OCI-M2 (cell line): ENCODE measurements at regions not wholly inside any gene's neighbourhood (a gene's known extent, or its start where the extent isn't known, plus 50 kb on each side); places are given as distances from the start of the nearest gene placed in this dataset.
"Not testable (repeated sequence)": the region's sequence is repeated elsewhere in the genome, so short reads cannot be mapped to it uniquely, and the experiment has no call there.

Experiments
- DNase-seq: peaks from one replicate; lab custom pipeline; 2025; ENCODE audit not compliant: unreplicated experiment; lab: John Stamatoyannopoulos, UW

DNA sequence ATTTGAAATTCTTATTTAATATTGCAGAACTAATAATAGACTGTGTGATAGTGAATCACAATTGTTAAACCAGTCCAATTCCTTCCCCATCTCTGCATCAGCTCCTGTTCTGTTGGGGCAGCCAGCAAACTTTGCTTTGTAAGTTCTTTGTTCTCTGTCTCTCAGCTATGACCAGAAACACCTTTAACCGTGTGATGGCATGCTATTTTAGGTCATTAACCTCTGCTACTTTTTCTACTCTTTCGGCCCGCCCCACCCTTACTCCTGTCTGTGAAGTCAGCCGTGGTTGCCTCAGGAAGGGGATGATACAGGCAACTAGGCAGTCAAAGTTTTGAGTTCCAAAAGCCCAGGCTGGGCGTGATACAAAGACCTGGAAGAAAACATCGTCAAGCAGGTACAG is 51.3 kb upstream of the EGFL6 start:
- no peak for DNase-seq

DNA sequence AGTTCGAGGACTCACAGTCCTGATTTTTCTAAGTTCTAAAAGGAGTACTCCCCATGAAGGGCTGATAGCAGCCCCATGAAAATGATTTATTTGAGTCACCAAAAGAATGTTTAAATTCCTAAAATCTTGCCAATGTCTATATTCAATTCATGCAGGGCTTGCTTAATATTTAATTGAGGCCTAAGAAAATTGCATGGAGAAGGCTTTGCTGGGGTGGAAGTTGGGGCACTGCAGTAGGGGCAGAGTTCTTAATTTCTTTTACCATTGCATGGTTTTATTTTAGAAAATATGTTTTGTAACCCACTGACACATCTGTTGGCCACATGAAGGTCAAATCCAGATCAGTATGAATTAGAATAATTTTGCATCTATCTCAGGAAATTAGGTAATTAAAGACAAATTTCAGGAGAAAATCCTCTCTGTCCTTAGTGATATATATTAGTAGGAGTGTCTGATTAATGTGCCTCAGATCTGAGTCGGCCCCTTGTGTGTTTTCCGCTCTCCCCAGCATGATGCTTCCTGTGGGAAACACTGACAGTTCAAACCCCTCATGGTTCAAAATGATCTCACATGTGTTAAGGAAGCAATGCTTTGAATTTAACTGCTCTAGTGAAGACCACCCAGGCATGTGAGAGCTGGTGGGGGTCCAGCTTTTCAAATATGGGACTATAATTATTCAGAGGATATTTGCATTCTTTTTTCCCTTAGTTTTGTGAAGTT is 54.0 kb upstream of the EGFL6 start:
- no peak for DNase-seq

DNA sequence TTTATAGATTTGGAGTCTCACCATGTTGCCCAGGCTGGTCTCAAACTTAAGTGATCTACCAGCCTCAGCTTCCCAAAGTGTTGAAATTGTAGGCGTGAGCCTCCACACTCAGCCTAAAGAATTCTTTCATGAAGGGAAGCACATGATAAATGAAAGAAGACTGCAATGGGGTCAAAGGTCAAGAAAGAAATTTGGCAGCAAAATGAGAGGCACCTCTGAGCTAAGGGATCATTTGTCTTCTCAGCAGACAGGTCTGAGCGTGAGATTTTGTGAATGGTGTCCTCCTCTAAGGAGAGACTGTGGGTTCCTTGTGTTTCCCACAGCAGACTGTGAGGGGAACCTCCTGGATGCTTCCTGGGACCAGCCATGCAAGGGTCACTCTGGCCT is 57.5 kb upstream of the EGFL6 start:
- DNase-seq: no peak

DNA sequence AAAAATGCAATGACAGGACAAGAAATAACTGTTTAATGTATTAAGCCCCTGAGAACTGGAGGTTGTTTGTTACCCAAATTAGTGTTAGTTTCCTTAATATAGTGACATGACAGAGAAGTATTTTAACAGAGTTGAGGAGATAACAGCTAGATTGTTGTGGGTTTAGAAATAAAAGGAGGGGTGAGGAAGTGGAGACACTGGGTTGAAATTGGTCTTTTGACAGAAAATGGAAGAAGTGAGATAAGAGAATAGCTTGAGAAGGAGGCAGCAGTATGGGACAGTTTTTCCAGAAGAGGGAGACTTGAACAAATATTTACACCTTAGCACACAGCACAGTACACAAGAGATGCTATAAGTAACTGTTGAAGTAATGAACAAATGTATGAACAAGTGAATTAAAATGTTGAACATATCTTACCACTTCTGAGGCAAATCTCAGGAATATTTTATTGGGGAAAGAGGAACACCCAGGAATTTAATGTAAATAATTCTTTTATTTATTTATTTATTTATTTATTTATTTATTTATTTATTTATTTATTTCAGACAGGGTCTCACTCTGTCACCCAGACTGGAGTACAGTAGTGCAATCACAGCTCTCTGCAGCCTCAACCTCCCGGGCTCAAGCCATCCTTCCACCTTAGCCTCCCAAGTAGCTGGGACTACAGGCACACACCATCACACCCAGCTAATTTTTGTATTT is 58.0 kb upstream of the EGFL6 start:
- no peak for DNase-seq

DNA sequence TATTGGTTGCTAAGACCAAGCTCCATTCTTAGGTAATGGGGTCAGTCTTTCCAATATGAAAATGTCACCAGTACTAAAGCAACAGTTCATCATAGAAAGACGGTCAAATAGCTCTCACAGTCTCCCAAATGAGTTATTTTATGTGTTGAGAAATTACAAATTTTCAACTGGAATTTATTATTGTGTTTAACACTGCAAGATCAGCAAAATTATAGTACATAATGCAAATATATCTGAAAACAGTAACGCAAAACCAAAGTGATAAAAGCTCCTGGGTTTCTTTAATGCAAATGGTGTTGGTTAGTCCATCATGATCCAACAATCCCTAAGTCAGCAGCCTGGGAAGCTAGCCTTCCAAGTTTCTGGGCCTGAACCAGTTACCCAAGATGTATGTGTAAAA is 61.5 kb upstream of the EGFL6 start:
- DNase-seq: no peak

DNA sequence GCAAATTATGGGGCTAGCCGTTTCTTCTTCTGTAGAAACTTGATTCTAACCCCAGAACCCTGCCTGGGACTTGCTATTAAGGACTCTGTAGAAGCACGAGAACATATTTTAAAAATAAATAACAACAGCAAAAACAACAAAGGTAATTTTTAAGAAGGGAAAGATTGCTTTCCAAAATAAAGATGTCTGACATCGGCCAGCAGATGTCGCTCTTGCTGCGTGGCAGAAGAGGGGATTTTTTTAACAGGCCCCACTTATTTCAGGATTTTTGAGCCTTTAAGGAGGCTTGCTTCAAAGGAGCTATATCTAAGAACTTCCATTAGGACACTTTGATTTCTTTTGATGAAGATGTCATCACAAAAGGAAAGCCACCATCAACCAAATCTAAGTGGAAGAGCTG is 62.8 kb upstream of the EGFL6 start:
- DNase-seq: no peak

DNA sequence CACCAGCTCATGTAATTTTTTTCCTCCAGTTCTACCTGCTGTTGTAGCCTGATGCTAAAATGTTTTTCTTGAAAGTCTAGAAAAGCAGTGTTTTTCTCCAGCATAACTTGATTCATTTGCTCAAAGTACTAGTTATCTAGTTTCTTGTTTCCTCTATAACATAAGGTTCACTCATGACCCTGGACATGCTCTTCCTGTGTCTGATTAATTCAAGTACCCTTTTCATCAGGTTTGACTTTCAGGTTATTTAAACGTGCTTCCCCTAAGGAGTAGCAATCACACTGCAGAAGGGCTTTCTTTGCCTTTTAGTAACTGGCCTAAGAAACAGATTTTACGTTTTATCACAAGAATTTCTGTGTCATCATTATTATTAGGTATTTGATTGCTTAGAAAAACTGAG is 66.8 kb upstream of the EGFL6 start:
- no peak for DNase-seq

DNA sequence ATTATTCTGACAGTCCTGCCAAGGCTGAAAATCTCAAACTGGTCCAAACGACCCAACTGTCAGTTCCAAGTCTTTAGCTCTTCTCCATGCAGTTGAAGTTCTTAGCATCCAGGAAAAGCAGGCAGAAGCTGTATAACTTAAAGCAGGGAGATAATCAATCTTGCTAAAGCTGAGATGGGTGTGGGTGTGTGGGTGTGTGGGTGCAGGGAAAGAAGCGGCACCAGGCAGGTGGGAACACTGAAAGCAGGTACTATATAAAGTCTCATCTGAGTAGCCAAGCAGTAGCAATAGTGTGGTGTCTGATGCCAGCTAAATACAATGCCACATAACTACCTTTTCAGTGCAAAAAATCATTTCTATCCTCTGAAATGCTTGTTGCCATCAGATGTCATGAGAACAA is 69.7 kb upstream of the EGFL6 start:
- no peak for DNase-seq

DNA sequence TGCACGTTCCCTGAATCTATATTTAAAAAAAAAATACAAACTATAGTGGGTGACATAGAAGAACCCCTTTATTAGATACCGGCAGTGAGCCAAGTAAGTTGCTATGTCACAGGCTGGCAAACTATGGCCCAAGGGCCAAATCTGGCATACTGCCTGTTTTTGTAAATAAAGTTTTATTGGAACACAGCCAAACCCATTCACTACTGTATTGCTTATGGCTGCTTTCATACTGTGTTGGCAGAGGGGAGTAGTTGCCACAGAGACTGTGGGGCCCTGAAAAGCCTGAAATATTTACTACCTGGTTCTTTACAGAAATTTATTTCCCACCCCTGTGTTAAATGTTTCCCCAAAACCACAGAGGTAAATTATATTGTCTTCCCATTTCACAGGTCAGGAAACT is 71.2 kb upstream of the EGFL6 start:
- DNase-seq: no peak

DNA sequence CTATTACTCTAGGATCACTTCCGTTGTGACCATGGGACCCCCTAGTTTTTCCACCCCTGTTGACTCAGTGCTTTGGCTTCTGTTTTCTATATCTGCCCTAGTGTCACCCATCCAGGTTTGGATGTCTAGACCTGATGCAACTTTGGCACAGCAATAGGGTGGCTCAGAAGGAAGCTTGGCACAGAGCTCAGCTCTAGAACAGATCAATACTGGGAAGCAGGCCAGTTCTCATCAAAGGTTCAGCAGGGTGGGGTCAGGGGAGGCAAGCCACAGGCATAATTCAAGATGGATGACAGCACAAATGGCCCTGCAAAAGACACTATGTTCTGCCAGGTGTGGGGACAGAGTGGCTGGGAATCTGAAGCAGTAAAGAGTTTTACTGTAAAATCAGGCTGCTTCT is 74.2 kb upstream of the EGFL6 start:
- no peak for DNase-seq

DNA sequence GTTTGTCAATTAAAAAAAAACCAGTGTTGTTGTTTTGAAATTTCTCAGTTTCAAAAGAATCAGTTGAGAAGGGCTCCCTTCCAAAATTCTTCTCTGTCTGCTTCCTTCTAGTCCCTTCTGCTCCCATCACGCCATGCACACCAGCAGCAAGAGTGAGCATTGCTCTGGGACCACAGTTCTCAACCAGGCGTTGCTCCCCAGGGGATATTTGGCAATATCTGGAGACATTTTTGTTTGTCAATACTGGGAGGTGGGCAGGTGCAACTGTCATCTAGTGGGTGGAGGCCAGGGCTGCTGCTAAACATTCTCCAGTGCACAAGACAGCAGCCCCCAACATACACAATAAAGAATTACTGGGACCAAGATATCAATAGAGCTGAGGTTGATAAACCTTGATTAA is 74.8 kb upstream of the EGFL6 start:
- DNase-seq: no peak

DNA sequence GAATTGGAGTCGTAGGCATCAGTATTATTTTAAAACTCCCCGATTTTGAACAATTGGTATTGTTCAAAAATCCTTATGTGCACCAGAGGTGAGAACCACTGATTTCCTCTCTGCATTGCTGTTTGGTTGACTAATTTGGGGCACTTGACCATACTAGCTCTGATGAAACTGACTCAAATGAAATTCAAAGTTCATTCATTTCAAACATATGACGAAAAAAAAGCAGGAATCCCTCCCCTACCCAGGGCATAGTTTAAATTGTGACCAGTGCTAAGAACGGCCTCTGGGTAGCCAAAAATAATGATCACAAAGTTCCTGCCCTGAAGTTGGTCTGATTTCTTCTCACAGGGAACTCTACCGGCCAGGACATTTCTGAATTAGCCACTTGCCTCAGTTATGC is 75.7 kb upstream of the EGFL6 start:
- DNase-seq: no peak

DNA sequence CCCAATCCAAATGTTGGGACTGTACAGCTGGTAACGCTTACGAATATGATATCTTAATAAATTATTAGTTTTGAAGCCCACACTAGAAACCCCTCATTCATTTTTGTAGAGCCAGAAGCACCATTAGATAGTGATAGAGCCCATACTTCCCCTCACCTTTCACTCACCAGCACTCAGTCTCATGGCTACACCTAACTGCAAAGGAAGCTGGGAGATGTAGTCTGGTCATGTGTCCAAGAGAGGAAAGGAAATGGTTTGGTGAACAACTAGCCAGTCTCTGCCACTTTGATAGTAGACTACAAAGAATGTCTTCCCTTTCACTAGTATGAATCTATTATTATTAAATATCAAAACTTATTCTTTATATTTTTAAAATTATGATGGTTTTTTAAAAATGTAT is 77.1 kb upstream of the EGFL6 start:
- DNase-seq: no peak

DNA sequence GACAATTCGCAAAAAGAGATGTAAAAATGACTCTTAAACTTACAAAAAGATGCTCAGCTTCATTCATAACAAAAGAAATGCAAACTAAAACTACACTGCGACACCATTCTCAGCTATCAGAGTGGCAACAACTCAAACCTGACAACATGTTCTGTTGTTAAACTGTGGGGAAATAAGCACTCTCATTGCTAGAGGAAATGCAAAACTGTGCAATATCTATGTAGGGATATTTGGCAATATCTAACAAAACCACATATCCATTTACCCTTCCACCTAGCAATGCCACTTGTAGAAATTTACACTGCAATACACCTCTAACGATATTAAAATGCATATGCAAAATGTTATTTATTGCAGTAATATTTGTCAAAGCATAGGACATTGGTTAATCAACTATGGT is 78.3 kb upstream of the EGFL6 start:
- no peak for DNase-seq

DNA sequence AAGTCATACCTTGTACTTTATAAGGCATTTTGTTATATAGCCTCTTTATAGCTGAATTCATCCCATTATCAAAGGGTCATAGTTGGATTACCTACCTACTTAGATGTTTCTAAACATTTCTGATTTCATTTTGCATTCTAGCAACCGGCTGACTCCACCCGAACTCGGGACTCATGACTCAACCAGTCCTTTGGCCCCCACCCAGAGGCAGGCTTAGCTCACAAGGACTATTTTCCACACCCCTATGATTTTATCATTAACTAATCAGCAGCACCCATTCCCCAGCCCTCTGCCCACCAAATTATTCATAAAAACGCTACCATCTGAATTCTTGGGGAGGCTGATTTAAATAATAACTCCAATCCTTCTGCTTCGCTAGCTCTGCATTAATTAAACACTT is 79.9 kb upstream of the EGFL6 start:
- no peak for DNase-seq

DNA sequence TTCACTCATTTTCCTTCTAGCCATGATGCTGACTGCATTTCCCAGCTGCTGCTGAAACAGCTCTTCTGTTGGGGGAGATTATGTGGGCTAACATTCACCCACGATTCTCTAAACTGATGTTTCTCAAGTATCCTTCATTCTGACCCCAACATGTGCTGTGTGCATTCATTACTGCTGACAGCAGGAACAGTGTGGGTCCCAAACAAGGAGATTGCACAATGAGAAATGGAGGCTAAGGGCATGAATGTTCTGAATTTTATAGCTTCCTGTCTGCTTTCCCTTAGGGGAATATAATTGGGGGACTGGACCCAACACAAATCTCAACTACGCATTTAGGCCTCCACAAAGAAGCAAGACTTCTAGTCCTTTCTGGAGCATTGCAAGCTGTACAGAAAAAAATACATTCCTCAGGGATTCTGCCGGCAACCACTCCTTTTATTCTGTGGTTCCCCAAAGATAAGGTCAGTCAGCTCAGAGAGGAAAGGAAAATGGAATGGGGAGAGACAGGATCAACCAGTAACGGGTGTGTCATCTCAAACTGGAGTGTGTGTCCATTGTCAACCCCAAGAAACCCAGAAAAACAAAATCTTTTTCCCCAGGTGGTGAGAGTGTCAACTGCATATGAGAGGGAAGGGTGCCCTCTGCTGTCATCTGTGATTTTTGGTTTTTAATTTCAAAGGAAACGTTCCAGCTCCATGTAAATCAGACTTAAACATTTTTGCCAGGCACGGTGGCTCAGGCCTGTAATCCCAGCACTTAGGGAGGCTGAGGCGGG is 81.5 kb upstream of the EGFL6 start:
- peak; percentile 27 for DNase-seq

DNA sequence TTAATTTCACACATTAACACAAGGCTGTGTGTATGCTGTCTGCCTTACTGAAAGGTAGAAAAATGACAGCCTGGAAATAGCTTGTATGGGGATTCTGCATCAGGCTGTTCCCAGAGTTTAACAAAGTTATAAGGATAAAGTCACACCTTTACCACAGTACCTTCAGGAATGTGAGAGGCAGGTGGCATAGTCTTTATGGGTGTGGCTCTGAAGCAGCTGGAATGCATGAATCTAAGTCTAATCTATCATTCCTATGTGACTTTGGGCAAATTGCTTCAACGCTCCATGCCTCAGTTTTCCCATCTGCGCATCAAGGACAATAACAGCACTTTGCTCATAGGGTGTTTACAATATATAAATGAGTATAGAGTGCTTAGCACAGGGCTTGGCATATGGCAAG is 84.2 kb upstream of the EGFL6 start:
- no peak for DNase-seq

DNA sequence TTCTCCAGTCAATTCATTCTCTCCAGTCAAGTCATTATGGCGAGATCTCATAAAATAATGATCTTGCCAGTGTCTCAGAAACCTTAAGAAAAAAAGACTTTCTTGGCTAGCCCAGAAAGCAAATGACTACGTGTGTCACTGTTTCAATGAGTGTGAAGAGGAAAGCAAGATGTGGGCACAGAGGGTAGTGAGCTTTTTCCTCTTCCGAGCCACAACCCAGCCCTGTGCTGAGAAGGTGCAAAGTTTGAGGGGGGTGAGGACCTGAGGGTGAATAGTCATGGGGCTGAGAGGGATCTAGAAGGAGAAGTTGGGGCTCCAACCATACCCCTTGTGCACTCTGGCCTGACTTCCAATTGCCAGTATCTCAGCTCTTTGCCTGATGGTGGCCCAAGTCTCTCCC is 85.6 kb upstream of the EGFL6 start:
- no peak for DNase-seq

DNA sequence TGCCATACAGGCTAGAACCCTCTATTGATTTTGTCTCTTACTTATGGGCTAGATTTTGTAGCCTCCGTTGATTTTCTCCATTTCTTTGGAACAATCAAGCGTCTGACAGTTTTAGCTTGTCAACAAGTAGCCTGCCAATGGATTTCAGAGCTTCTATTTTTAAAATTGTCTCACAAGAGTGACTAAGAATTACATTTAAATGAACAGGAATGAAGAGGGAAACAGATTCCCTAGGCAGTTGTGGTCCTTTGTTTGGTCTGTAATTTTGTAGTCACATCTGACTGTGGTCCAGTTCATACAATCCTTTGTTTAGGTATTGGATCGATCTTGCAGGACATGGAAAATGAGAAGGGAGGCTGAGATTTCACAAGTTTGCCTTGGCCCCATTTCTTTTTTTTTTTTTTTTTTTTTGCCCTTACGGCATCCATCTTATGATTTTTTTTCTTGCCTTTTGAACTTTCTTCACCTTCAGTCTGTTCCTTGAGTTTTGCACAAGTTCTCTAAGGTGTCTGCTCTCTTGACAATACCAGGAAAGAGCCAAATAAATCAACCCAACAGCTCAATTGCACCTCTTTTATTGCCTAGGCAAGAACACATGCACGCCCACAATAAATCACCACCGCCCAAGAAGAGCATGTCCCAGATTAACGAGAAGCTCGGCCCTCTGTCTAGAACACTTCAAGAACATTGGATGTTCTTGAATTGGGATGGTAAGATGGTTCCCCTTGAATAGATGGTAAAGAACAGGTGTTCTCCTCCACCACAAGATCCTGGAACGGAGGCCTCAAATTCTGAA is 86.5 kb upstream of the EGFL6 start:
- DNase-seq: no peak

DNA sequence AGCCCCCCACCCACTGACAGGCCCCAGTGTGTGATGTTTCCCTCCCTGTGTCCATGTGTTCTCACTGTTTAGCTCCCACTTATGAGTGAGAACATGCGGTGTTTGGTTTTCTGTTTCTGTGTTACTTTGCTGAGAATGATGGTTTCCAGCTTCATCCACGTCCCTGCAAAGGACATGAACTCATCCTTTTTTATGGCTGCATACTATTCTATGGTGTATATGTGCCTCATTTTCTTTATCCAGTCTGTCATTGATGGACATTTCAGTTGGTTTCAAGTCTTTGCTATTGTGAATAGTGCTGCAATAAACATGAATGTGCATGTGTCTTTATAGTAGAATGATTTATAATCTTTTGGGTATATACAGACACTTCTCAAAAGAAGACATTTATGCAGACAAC is 88.6 kb upstream of the EGFL6 start:
- DNase-seq: not testable (repeated sequence)

DNA sequence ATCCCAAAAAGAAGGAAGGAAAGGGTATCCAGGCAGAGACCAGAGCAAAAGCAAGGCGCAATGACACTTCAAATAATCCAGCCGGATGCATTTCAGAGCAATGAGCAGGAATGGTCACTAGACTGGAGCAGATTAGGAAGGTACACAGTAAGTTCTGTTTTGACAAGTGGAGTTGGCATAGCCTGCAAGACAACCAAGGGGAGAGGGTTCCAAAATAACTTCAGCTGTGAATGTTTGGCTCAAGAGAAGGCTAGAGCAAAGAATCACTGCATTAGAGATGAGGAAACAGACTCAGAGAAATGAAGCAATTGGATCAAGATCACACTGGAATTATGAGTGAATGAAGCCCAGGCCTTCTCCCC is 90.0 kb upstream of the EGFL6 start:
- DNase-seq: no peak
